ENCODE measurements at regions not wholly inside any gene's neighbourhood (a gene's known extent, or its start where the extent isn't known, plus 50 kb on each side); places are given as distances from the start of the nearest gene placed in this dataset.

DNA sequence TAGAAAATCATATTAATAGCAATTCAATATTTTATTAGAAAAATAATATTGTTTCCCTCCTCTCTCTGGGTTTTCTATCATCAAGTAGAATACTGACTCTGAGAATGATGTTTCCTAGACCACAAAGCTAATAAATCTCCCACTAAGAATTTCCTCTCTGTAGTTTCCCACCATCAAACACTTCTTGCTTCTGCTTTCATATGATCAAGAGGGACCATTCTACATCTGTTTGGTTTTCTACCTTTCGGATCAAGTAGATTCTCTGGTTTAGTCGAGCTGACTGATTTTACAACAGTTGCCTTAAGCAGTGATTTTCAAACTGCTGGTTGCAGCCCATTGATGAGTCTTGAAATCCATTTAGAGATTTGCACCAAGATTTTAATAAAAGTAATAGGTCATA is 240.2 kb upstream of the PTBP2 start:
- DNase-seq (ENCODE audit: low read depth in 2 of 2), result no peak

DNA sequence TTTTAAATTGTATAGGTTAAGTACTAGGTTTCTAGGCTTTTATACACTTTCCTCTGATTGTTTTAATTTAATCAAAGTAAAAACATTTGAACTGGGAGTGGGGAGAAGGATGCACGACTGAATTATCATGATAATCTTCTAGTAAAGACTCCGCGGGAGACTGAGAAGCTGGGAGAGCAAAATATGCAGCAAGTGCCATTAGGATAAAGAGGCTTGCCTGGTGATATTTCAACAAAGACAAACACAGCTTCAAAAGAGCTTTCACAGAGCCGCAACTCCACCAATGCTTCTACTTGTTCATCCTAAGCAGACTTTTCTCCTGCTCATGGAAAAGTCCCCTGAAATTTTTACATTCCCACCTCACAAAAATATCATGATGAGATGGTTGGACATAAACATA is 239.0 kb upstream of the PTBP2 start:
- DNase-seq (ENCODE audit: low read depth in 2 of 2), result no peak

DNA sequence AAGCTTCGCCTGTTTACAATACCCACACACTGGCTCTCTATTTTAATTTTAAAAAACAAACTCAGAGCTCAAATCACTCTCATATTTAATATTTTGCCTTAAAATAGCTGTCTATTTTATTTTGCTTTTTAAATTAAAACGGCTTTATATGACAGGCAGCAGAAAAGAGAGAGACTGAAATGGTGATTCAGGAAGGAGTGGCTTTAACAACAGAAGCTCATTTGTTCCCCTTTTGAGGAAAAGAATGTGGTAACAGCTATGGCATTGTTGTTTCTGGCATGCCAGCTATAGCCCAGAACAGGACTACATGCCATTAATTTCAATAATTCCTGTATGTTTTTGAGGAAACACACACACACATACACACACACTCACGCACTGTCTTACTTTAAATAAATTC is 234.2 kb upstream of the PTBP2 start:
- peak; percentile 61 to 77 for DNase-seq (ENCODE audit: low read depth in 2 of 2)

DNA sequence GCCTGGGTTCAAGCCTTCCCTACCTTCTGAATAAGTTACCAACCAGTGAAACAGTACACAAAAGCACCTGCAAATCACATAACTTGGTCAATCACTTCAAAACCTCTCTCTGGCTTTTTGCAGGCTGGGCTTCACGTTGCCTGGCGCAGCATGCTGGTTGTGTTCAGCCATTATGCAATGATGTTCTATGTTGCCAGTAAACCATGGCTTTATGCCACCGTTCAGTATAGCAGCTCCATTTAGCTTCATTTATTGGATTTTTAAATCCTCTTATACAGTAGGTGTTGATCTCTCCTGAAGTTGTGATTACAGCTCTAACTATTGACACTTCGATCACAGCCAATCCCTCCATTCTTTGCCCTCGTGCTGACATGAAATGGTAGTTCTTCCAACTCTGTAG is 233.6 kb upstream of the PTBP2 start:
- DNase-seq (ENCODE audit: low read depth in 2 of 2), result peak in 1 of 2 donors; percentile 51

DNA sequence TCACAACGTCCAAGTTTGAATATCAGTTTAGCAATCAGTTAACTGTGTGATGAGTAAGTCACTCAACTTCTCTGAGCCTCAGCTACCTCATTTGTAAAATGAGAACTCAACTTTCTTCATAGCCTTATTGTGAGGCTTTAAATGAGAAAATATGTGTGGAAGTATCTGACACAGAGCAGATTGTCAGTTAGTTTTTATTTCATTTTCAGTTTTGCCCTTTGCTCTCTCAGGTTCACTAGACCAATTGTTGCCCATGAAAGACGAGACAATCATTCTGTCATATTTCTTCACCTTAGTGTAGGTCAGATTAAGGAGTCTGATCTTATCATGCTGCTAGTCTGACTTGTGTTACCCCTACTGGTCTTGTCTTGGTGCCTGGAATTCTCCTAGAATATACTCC is 232.8 kb upstream of the PTBP2 start:
- no peak for DNase-seq (ENCODE audit: low read depth in 2 of 2)

DNA sequence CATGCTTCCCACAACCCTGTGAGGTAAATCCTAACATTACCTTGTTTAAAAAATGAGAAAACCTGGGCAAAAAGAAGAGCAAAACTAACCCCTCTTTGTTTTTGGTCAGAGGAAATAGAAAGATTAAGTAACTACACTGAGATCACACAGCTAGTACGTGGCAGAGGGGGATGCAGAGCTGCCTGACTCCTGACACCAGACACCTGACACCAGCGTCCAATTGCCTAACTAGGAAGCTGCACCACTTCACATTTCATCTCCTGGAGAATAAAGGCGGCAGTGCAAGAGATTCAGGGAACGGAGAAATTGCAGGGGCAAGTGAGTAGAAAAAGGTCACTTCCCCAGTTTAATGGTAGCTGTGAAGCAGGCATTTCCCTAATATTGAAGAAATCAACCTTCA is 229.3 kb upstream of the PTBP2 start:
- no peak for DNase-seq (ENCODE audit: low read depth in 2 of 2)

DNA sequence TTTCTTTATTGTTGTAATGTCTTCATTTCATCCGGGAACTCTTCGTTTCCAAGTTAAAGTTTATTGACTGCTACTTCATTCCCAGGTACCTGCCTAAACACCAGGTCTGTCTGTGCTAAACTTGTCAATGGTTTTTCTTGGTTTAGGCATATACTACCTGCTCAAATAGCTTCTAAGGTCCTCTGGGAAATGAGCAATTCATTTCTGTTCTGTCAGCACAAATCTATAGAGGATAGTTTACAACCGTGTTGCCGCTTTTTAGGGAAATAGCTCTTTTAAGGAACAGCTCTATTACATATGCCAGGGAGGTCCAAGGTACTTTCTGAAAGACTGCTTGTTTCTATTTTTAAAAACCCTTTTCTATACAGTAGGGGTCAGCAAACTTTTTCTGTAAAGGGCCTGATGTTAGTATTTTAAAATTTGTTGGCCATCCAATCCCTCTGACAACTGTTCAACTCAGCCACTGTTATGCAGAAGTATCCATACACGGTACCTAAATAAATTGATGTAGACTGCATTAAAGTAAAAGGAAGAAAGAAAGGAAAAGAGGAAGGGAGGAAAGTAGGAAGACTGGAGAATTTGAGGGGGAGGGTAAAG is 222.7 kb upstream of the PTBP2 start:
- no peak for DNase-seq (ENCODE audit: low read depth in 2 of 2)

DNA sequence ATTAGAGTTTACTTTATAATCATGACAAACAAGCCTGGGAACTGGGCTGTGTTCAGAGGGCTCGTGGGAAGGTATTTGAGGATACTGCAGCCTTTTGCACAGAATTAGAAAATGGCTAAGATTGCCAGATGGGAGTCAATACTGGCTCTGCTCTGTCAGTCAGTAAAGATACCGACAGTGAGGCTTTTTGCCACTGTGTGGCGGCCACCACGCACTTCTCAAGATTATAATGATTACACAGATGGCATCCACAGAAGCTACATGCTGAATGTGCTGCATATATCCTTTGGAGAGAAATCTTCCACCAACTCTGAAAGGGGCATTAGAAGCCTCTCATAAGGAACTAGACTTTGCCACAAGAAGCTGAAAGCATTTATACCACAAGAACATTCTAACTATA is 213.4 kb upstream of the PTBP2 start:
- DNase-seq (ENCODE audit: low read depth in 2 of 2), result no peak

DNA sequence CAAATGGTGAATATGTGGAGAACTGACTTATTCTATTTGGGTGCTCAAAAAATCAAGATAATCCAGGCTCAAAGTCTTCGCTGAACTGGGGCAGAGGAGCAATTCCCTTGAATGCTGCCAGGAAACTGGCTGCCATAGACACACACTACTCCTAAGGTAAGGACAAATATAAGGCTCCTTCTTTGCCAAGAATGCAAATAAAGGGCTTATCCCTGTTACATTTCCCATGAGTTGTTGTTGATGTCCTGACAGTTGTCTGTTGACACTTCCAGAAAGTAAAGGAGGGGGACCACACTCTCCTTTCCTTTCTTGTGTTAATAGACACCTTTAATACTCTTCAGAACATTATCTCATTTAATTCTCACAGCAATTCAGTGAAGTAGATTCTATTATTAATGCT is 212.2 kb upstream of the PTBP2 start:
- DNase-seq (ENCODE audit: low read depth in 2 of 2), result no peak

DNA sequence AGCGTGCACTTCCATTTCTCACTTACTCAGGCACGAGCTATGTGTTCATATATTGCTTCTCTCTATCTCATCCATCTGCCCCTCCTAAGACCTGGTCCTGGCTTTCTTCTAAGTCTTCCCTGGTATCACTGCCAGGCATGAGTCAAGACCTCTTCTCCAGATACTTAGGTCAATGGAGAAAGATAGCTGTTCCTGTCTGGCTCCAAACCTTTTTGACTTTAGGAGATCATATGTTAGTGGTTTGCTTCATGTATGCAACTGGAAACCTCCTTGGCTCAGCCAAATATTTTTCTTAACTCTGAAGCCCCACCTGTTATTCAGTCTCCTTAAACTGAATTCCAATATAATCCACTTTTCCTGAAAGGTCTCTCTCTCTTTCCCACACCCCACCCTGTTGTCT is 211.6 kb upstream of the PTBP2 start:
- DNase-seq (ENCODE audit: low read depth in 2 of 2), result no peak

DNA sequence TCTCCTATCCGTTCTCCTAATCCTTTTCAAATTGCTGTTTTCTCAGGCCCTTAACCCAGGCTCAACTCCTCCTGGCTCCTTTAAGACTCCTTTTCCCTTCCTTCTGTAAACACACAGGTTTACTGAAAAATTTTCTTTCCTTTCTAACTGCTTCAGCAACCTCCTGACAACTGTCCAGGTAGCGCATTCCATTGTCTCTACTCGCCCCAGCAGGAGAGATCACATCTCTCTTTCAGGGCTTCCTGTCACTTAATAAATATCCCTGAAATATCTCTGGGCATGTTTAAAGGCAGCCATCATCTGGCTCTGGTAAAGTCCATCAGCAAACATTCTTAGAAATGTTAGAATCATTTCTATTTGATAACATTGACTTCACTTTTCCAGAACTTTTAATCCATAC is 211.2 kb upstream of the PTBP2 start:
- no peak for DNase-seq (ENCODE audit: low read depth in 2 of 2)

DNA sequence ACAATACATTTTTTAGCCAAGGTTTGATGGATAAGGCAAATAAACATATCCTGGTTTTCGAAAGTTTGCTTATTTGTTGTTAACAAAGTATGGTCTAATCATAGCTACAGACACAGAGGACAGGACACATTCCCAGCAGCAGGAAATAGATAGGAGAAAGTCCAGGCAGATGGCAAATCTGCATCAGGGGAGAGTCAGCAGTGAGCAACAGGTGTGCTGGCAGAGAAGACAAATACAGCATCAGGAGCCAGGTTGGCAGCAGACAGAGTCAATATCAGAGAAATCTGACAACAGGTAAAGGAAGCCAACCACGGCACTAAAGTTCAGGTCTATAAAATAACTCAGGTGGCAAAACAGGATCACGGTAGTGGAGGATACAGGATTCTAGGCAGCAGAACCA is 210.7 kb upstream of the PTBP2 start:
- peak; percentile 24 to 59 for DNase-seq (ENCODE audit: low read depth in 2 of 2)

DNA sequence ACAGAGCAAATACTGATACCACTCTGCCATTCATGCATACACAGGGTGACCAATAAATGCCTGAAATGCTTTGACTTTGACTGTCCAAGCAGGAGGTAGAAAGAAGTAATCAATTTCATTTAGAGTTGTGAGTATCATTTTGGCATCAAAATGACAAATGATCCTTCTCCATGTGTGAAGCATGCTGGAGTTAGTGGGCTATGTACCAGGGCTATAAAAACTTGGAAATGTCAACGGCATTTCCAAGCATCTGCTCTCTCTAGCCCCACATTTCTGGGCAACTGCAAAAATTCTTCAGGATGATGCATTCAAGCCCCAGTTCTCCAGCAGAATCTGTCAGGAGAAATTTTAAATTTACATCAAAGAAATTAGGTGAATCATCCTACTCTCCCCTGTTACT is 208.4 kb upstream of the PTBP2 start:
- no peak for DNase-seq (ENCODE audit: low read depth in 2 of 2)

DNA sequence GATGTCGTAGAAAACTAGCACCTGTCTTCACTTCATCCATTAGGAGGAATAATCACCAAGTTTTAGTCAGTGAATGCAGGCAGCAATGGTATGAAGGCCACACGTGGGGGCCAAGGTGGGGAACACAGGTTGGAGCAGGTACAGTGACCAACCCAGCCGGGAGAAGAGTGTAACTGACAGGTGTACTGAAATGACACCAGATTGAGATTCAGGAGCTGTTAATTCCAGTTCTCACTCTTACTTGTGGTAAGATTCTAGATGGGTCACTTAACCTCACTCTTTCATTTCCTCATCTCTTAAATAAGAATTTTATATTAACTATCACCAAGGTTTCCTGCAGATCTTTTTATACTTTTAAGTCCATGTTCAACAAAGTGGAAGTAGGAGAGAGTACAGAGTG is 206.2 kb upstream of the PTBP2 start:
- DNase-seq (ENCODE audit: low read depth in 2 of 2), result no peak

DNA sequence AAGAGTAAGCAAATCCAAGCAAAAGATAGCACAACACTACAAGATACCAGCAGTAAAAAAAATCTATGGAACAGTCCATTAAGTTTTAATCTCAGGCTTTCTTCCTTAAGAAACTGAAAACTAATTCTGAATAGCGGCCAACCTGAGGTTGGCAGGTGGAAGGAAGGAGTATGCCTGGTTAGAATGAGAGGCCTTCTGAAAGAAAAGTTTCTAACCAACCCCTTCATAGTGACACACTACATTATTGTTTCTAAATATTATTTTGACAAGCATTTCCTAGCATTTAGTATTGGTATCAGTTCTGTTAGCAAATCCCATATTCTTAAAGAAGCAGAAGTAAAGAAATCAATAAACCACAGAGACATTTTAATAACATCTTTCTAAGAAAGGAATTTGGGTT is 205.7 kb upstream of the PTBP2 start:
- DNase-seq (ENCODE audit: low read depth in 2 of 2), result no peak

DNA sequence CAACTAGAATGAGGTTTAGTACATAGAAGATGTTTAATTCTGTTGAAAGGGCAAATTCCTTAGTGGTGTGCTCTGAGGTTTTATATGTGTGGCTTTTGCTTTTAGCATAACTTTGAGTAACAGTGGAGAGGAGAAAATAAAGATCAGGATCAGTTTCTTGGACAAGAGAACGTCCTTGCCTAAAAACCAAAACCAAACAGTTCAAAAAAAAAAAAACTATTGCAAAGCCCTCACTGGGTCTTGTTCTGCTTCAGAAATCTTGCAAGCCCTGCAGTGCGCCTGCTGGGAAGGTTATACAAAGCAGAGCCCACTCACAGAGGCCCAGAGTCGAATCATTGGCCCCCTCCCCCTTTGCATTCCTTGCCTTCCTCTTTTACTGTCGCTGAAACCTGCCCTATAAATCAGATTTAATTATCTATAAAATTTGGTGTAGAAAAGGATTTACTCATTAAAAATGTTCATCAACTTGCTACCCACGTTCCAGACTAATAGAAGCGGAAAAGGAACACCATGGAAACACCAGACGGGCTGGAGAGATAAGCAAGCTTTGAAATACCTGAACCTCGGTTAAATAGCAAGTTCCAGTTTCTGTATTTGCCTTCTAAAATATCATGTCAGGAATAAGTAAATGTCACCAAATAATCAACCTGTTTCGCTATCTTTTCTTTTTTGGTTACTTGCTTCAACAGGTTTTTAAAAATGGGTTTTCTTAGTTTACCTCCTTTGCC is 201.6 kb upstream of the PTBP2 start:
- DNase-seq (ENCODE audit: low read depth in 2 of 2), result peak in 1 of 2 donors; percentile 4

DNA sequence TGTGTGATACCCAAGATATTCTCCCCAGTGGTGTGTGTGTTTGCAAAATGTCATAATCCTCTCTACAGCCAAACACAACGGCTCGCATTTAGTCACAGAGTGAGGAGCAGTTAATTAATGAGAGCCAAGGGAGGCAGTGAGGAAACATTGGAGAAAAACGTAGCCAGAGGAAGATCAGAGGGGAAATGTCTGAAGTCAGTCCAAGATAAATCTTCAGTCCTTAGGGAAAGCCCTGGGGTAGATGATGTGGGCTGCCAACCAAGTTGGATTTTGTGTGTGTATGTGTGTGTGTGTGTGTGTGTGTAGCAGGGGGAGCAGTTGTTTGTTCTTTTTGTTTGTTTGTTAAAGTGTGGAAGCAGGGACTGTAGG is 201.0 kb upstream of the PTBP2 start:
- DNase-seq (ENCODE audit: low read depth in 2 of 2), result peak in 1 of 2 donors; percentile 1

DNA sequence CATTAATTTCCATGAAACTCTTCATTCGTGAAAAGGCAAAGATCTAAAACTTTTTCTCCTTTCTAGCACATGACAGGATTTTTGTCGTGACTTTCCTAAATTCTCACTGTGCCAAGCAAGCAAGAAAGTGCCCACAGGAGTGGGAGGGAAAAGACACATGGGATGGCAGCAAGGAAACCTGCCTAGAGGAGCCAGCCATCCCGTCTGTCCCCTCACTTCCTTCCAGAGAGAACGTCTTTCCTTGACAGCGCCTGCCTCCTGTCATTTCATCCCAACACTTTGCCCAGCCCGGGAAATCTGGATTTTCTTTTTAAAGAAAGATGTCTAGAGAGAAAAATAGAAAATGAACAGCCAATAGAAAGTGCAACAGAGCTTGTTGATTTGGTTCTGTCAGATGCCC is 200.6 kb upstream of the PTBP2 start:
- DNase-seq (ENCODE audit: low read depth in 2 of 2), result no peak

DNA sequence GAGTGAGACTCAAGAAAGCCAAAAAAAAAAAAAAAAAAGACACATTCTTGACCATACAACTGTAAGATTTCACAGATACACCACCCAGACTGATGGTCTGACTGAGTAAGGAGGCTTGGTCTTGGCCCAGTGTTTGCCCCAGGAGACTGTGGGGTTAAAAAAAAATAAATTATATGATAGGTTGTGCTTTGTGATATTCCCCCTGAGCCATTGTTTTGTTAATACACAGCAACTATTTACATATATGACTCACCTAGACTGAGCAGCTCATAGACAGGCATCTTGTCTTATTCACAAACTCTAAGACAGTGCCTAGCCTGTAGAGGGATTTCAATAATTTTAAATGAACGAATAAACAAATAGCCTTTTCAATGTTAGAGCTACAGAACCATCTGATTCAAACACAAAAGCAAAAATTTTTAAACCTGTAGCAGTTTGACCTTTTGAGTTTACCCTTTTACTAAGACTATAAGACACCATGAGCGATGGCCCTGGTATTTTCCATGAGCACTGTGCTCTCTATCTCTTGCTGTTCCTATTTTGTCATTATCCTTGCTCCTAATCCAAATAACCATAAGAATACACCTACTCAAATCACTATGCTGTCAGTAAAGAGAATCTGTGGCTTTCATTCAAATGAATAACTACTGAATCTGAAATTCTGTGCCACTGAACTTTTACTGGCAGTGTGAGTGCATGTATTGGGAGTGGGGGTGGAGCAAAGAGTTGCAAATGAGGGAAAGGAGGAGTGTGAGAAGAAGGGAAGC is 199.4 kb upstream of the PTBP2 start:
- no peak for DNase-seq (ENCODE audit: low read depth in 2 of 2)

DNA sequence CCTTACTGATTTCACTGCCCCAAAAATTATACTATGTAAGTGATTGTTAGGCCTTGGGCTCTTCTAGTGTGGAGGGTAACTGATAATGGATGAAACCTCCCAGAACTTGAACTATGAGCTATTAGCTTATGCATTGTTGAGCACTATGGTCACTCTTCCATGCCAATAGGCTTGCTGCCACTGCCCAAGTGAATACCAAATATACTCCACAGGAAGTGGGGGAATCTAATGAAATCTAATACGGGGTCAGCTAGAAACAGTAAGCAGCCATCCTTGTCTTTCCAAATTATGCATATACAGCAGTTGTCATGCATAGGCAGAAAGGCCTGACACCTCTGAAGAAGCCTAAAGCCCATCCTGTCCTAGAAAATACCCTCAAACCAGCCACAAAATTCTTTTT is 198.7 kb upstream of the PTBP2 start:
- DNase-seq (ENCODE audit: low read depth in 2 of 2), result no peak

DNA sequence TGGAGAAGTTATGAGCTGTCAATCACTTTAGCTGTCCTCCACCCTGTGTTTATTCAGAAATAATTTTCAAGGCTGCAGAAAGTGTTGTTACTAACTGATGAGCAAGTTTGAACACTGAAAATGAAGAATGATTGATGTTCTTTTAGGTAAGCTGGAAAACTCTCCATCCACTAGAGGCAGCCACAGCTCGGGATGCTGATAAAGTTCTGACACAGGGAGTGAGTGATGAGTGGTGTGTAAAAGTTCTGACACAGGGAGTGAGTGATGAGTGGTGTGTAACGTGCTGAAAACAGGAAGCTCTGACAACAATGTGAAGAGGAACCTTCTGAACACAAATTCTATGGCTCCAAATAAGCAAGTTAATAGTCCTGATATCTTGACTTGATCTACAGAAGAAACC is 197.5 kb upstream of the PTBP2 start:
- DNase-seq (ENCODE audit: low read depth in 2 of 2), result peak in 1 of 2 donors; percentile 49

DNA sequence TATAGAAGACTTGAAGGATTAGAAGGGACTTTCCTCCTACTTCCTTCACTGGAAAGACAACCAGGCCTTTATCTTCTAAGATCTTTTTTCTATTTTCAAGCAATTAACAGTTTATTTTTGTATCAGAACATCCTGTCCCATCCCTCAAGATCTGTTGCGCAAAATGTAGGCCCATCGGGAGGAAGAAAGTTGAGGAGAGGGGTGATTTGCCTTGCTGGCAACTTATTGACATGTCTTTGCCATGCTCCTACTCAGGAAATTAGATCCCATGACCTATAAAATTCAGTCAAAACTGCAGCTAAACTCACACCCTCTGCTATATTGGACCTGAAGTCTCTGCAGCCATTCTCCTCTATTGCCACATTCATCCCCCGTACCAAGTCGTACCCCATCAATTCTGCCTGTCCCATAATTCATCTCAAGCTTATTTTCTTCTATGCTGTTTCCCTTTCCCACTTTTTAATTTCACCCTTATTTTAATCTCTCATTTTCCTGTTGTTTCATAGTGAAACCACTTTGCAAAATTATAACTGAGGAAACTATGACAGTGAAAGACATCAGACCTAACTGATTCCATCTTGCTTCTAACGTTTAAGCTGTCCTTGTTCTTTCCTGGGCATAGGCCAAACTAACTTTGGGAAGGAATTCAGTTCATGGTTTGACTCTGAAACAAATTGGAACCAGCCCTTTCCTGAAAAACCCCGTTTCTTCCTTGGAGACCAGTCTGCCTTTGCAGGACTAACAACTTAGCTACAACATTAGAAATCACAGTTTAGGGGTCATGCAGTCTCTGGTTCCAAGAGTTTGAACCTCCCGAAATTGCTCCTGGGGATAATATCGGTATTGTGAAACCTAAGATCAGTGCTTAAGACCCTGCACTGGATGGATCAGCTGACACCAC is 195.7 kb upstream of the PTBP2 start:
- no peak for DNase-seq (ENCODE audit: low read depth in 2 of 2)
